Activated T-cell treated with anti-CD3 and anti-CD28 coated beads, Interleukin-2, amount 50 U/mL, for 24 hours (primary cell): ENCODE measurements at regions not wholly inside any gene's neighbourhood (a gene's known extent, or its start where the extent isn't known, plus 50 kb on each side); places are given as distances from the start of the nearest gene placed in this dataset.
"Not testable (repeated sequence)": the region's sequence is repeated elsewhere in the genome, so short reads cannot be mapped to it uniquely, and the experiment has no call there.

Source experiments
- DNase-seq: peaks from one replicate; pipeline ENCODE4 v3.0.0-alpha.2; 2020
- H3K27ac Mint-ChIP-seq: 2 replicates; pipeline ENCODE4 v1.8.0; 2020; ENCODE audit warnings: mild to moderate bottlenecking, mixed read lengths
- H3K27me3 Mint-ChIP-seq: 2 replicates; pipeline ENCODE4 v1.8.0; 2020; ENCODE audit warnings: mixed read lengths
- H3K36me3 Mint-ChIP-seq: 2 replicates; pipeline ENCODE4 v1.8.0; 2020; ENCODE audit warnings: low read depth, mixed read lengths
- H3K4me1 Mint-ChIP-seq: 2 replicates; pipeline ENCODE4 v1.8.0; 2020; ENCODE audit warnings: low read depth, mixed read lengths
- H3K4me3 Mint-ChIP-seq: 2 replicates; pipeline ENCODE4 v1.8.0; 2020; ENCODE audit warnings: mild to moderate bottlenecking, moderate library complexity, mixed read lengths
- H3K9me3 Mint-ChIP-seq: 2 replicates; pipeline ENCODE4 v1.8.0; 2020; ENCODE audit warnings: mixed read lengths

DNA sequence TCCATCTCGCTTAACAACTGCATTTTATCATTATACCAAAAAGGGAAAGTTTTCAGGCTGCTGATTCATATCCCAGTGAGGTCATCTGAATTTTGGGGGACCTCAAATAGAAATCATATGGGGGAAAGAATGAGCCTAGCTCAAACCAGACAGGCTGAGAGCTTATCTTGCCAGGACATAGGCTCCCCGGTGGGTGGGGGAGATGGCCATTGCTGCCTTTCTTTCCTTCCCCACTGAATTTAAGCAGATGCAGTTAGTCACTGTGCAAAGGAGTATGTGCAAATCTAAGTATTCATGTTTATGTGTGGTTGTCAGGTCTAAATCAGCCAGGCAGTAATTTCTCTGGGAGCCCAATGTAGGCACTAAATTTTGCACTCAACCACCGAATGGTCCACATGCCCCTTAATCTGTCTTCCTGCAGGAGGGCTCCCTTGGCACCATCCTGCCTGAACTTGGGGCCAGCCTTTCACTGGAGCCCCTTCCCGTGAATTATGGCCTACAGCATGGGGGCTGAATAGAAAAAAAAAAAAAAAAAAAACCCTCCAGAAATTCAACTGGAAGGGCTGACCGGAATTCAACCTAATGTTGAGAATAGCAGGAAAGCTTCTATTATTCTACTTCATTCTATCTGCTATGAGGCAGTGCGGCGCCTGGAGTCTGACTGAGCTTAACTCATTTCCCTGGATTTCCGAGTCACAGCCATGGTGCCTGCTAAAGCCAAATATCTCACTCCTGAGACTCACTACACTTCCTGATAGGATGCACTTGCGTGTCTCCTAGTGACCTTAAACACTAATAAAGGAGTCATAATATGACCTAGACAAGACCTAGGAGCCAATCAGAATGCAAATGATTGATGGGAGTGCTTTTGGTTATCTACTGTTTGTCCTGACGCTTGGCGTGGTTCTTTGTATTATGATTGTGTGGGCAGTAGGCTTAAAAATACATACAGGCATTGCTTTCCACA is 161.5 kb upstream of the HEY2 start:
- H3K36me3 Mint-ChIP-seq: no peaks in the 10 kb centered on the region
- no peaks in the 10 kb centered on the region for H3K9me3 Mint-ChIP-seq
- no peak overlapping the region for H3K4me3 Mint-ChIP-seq
- no peak for DNase-seq
- H3K27ac Mint-ChIP-seq: no peak overlapping the region
- no peaks in the 10 kb centered on the region for H3K4me1 Mint-ChIP-seq
- H3K27me3 Mint-ChIP-seq: peaks cover 31% of the 10 kb centered on the region

DNA sequence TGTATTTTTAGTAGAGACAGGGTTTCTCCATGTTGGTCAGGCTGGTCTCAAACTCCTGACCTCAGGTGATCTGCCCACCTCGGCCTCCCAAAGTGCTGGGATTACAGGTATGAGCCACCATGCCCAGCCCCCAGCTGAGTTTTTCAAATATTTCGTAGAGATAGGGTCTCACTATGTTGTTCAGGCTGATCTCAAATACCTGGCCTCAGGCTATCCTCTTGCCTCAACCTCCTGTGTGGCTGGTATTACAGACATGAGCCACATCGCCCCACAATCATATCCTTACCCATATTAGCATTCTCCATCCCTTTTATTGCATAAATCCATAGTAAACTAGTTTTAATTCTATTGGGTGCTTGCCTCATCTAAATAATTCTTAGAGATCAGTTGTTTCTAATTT is 157.6 kb upstream of the HEY2 start:
- not testable (repeated sequence) for H3K27me3 Mint-ChIP-seq, H3K9me3 Mint-ChIP-seq, H3K27ac Mint-ChIP-seq, H3K4me3 Mint-ChIP-seq, H3K36me3 Mint-ChIP-seq, H3K4me1 Mint-ChIP-seq, DNase-seq

DNA sequence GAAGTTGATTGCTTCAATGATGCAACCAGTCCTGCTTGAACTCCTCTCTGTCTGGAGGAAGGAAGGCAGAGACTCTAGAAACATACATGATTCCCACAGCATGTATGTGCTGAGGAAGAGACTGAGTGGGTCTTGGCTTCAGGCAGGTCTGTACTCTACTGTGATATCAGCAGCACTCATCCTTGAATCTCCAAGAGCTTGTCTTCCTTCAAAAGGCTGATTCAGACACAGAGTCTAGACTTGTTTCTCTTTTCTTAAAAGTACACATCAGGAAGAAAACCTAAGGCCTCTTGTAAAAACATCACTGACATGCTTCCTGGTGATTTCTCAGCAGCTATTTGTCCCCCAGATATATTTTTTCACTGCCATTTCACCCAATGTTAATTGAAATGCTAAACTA is 155.7 kb upstream of the HEY2 start:
- H3K4me1 Mint-ChIP-seq: no peaks in the 10 kb centered on the region
- no peak overlapping the region for H3K4me3 Mint-ChIP-seq
- no peaks in the 10 kb centered on the region for H3K9me3 Mint-ChIP-seq
- no peak overlapping the region for H3K27ac Mint-ChIP-seq
- peaks cover 8% of the 10 kb centered on the region for H3K27me3 Mint-ChIP-seq
- no peak for DNase-seq
- no peaks in the 10 kb centered on the region for H3K36me3 Mint-ChIP-seq

DNA sequence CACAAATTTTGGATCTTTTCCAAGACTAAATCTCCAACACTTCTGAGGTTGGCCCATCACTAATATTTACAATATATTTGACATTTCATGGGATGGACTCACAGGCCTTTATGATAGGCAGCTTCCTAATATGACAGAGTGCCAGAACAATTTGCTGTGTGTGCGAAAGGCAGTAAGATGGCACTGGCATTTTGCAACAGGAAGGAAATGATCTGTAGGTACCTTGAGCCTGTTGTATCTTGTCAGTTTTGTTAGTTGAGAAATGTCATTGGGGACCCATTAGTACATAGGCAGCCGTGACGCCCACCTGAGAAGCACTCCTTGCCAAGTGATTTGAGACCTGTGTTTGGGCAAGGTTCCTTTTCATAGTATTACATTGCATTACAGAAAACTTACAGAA is 153.4 kb upstream of the HEY2 start:
- Mint-ChIP-seq H3K27me3 (peaks cover 10% of the 10 kb centered on the region), H3K9me3 (no peaks in the 10 kb centered on the region)
- DNase-seq: no peak

DNA sequence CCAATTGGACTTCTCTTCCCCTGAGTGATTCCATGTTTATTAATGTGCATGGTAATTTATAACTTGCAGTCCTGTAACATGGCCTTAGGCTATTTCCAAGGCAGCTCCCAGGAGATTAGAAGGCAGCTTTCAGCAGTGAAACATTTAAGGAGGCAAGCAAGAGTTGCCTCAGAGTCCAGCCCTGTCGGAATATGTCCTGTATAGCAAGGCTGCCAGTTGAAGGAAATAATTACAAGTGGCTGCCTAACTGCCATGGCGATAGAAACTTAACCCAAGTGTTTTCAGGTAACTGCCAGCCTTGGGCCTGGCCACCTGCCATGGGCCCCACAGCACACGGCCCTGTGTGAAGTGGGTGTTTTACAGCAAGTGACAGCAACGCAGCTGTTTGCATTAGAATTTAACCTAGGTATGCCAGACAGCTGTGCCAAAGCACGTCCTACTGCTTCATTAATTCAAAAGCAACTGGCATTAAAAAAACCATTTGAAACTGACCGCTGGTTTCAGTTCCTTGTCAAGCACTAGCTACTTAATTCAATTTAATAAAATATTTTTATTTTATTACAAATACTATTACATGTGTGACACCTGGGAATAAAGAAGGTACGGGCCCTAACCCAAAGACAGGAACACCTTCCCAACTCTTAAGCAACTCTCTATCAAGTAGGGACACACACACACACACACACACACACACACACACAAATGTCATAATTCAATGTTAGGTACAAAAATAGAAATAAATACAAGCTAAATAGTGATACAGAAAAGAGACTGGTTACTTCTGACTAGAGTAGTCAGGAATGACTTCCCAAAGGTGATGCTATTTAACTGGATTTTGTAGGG is 151.8 kb upstream of the HEY2 start:
- Mint-ChIP-seq H3K27ac (no peak overlapping the region), H3K36me3 (no peaks in the 10 kb centered on the region), H3K9me3 (no peaks in the 10 kb centered on the region), H3K27me3 (peaks cover 15% of the 10 kb centered on the region), H3K4me1 (no peaks in the 10 kb centered on the region), H3K4me3 (no peak overlapping the region)
- no peak for DNase-seq

More for the DNA sequence above, 153.4 kb upstream of the HEY2 start:
- no peaks in the 10 kb centered on the region for H3K36me3 Mint-ChIP-seq
- H3K4me3 Mint-ChIP-seq: no peak overlapping the region
- H3K27ac Mint-ChIP-seq: no peak overlapping the region
- H3K4me1 Mint-ChIP-seq: no peaks in the 10 kb centered on the region

DNA sequence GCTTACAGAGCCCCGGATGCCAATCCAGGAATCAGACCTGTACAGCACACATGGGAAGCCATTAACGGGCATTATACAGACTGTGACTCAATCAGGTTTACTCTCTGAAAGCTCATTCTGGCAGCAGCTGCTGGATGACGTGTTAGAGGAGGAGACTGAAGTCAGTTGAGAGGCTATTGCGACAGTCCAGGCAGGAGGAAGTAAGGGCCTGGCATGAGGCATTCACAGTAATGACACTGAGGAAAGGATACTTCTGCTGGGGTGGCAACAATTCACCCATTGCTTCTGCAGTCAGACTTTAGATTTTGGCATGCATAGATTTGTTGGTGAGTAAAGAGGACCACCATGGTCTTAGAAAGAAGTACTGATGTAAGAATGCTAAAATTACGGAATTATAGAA is 151.0 kb upstream of the HEY2 start:
- peaks cover 15% of the 10 kb centered on the region for H3K27me3 Mint-ChIP-seq
- H3K4me1 Mint-ChIP-seq: no peaks in the 10 kb centered on the region
- no peaks in the 10 kb centered on the region for H3K9me3 Mint-ChIP-seq
- H3K36me3 Mint-ChIP-seq: no peaks in the 10 kb centered on the region
- no peak overlapping the region for H3K27ac Mint-ChIP-seq
- DNase-seq: no peak
- H3K4me3 Mint-ChIP-seq: no peak overlapping the region

DNA sequence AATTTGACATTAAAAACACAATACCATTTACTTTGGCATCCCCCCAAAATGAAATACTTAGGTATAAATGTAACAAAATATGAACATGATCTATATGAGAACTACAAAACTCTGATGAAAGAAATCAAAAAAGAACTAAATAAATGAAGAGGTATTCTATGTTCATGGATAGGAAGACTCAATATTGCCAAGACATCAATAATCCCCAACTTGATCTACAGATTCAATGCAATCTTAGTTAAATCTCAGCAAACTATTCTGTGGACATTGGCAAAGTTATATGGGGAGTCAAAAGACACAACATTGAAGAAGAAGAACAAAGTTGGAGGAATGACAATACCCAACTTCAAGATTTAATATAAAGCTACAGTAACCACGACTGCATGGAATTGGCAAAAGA is 145.2 kb upstream of the HEY2 start:
- no peak overlapping the region for H3K27ac Mint-ChIP-seq
- no peak for DNase-seq
- H3K27me3 Mint-ChIP-seq: peaks cover 23% of the 10 kb centered on the region
- no peaks in the 10 kb centered on the region for H3K4me1 Mint-ChIP-seq
- no peaks in the 10 kb centered on the region for H3K9me3 Mint-ChIP-seq
- no peaks in the 10 kb centered on the region for H3K36me3 Mint-ChIP-seq
- no peak overlapping the region for H3K4me3 Mint-ChIP-seq

DNA sequence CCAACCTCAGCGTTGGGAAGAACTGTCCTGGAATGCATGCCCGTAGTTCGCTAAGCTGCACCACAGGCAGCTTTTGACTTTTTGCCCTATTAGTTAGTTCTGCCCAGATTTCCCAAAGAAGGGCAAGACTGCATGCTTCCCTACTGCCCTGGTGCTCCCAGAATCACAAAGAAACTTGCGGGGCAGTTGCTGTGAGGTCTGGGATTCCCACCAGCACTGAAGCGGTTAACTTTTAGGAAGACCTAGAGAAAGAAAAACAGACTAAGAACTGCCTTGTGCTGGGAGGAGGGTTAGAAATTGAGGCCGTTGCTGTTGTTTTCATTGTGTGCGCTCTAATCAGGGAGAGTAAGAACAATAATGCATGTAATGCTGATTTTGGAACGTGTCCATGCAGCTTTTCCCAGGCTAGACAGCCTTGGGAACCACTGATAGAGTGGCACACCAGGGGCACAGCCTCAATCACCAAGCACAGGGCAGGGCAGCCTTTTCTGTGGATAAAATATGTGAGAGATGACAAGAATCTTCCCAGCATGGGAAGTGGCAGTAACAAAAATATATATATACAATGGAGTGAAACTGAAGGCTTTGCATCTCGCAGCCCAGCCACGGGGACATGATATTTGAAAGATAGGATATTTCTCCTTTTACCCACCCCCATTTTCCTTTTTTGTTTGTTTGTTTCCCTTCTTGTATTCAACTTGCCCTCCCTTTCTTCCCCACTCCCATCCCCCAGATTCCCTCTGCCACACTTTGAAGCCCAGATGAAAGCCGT is 137.7 kb upstream of the HEY2 start:
- Mint-ChIP-seq H3K9me3 (no peaks in the 10 kb centered on the region), H3K4me3 (no peak overlapping the region), H3K27me3 (peaks cover 37% of the 10 kb centered on the region), H3K27ac (no peak overlapping the region), H3K4me1 (no peaks in the 10 kb centered on the region), H3K36me3 (no peaks in the 10 kb centered on the region)
- DNase-seq: no peak

DNA sequence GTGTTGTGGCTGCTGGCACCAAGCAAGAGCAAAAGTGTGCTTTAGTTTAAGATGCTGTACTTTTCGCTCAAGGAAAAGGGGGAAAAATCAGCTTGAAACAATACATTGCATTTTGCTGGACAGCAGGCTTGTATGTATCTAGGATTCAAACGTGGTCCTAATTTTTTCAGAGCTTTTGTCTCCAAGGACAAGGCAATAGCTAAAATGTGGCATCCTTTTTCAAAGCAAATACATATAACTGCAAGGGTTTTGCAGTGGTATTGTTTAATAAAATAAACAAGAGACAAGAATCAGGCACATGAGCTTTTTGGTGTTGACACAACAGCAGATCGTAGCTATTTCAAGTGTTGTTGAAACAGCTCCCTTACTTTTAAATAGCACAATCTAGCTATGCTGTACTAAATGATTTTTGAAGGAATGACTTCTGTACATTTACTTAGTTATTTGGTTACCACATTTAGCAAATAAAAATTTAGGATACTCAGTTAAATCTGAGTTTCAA is 137.0 kb upstream of the HEY2 start:
- no peak overlapping the region for H3K4me3 Mint-ChIP-seq
- no peak overlapping the region for H3K27ac Mint-ChIP-seq
- no peaks in the 10 kb centered on the region for H3K4me1 Mint-ChIP-seq
- peaks cover 37% of the 10 kb centered on the region for H3K27me3 Mint-ChIP-seq
- no peaks in the 10 kb centered on the region for H3K9me3 Mint-ChIP-seq
- DNase-seq: no peak
- H3K36me3 Mint-ChIP-seq: no peaks in the 10 kb centered on the region

DNA sequence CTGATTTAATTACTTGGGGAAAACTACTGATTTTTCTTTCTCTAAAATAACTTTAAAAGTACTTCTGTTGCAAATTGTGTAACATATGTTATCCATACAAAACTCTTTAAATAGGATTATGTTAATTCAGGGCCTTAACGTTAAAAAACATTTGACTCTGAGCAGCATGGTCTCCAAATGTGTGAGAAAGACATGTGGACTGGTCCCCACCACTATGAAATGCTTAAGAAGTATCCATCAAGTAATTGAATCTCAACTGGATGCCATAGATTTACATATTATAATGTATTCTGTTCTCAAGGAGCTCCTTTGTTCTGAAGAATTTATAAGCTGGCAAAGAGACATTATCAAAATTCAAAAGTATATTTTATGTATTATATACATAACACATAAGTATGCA is 130.8 kb upstream of the HEY2 start:
- no peak overlapping the region for H3K4me3 Mint-ChIP-seq
- H3K27ac Mint-ChIP-seq: no peak overlapping the region
- H3K36me3 Mint-ChIP-seq: no peaks in the 10 kb centered on the region
- no peak for DNase-seq
- H3K4me1 Mint-ChIP-seq: no peaks in the 10 kb centered on the region
- no peaks in the 10 kb centered on the region for H3K9me3 Mint-ChIP-seq
- H3K27me3 Mint-ChIP-seq: peaks cover 16% of the 10 kb centered on the region

DNA sequence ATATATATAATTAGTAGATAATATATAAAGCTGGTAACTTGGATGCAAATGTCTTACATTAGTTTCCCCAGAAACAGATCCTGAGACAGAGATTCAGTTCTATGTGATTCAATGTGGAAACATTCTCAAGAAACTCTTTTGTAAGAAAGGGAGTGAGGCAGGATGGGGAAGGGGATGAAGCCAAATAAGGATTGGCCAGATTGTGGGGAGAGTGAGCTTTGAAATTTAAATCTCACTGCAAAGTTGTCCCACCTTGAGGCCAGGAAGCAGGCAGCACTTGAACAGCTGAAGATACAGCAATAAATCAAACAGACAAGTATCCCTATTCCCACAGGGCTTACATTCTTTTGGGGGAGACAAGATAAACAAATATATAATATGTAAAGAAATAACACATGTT is 126.3 kb upstream of the HEY2 start:
- Mint-ChIP-seq H3K4me3 (no peak overlapping the region), H3K9me3 (no peaks in the 10 kb centered on the region), H3K27ac (no peak overlapping the region)

DNA sequence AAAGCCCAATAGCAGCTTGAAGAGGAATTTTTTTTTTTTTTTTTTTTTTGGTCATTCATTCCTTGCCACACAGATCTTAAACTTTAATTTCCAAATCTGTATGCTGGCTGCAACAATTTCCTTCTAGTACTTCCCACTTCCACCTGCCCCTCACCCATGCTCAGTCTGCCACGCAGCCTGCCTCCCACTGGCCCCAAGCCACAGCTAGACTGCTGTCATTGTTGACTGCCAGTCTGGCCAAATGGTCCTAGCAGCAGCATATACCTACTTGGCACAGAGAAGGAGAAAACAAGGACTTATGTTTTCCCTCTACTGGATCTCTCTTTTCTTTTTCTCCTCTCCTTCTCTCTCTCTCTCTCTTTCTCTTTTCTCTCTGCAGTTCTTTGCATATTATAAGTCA is 118.3 kb upstream of the HEY2 start:
- H3K27ac Mint-ChIP-seq: no peak overlapping the region

More for the DNA sequence above, 126.3 kb upstream of the HEY2 start:
- H3K4me1 Mint-ChIP-seq: no peaks in the 10 kb centered on the region
- H3K36me3 Mint-ChIP-seq: no peaks in the 10 kb centered on the region
- H3K27me3 Mint-ChIP-seq: peaks cover 20% of the 10 kb centered on the region
- DNase-seq: no peak

DNA sequence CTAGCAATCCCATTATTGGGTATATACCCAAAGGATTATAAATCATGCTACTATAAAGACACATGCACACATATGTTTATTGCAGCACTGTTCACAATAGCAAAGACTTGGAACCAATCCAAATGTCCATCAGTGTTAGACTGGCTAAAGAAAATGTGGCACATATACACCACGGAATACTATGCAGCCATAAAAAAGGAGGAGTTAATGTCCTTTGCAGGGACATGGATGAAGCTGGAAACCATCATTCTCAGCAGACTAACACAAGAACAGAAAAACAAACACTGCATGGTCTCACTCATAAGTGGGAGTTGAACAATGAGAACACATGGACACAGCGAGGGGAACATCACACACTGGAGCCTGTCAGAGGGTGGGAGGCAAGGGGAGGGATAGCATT is 113.4 kb upstream of the HEY2 start:
- H3K27me3 Mint-ChIP-seq, H3K36me3 Mint-ChIP-seq, DNase-seq, H3K4me3 Mint-ChIP-seq, H3K27ac Mint-ChIP-seq, H3K4me1 Mint-ChIP-seq, H3K9me3 Mint-ChIP-seq: not testable (repeated sequence)

More for the DNA sequence above, 118.3 kb upstream of the HEY2 start:
- H3K9me3 Mint-ChIP-seq: no peaks in the 10 kb centered on the region
- no peak for DNase-seq
- H3K36me3 Mint-ChIP-seq: no peaks in the 10 kb centered on the region
- peaks cover 4% of the 10 kb centered on the region for H3K27me3 Mint-ChIP-seq
- no peaks in the 10 kb centered on the region for H3K4me1 Mint-ChIP-seq
- no peak overlapping the region for H3K4me3 Mint-ChIP-seq

DNA sequence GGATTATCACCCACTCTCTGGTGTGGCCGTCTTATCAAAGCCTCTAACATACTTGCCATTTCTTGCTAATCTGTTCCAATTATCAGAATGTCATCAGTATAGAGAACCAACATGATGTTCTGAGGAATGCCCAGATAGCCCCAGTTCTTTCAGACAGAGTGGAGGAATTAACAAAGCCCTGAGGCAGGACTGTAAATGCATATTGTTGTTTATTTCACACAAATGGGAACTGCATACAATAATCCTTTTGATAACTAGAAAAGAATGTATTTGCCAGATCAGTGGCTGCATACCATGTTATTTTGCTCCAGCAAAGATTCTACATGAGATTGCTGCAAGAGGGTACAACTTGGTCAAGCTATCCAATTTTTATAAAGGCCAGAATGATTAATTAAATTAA is 112.8 kb upstream of the HEY2 start:
- Mint-ChIP-seq H3K4me1 (no peaks in the 10 kb centered on the region), H3K4me3 (no peak overlapping the region), H3K36me3 (no peaks in the 10 kb centered on the region), H3K27ac (no peak overlapping the region), H3K9me3 (no peaks in the 10 kb centered on the region), H3K27me3 (peaks cover 3% of the 10 kb centered on the region)
- DNase-seq: no peak
